ENCODE measurements at regions not wholly inside any gene's neighbourhood (a gene's known extent, or its start where the extent isn't known, plus 50 kb on each side); places are given as distances from the start of the nearest gene placed in this dataset.

GRCh38 chr2:5102823-5103222 lies 589.4 kb upstream of the SOX11 start:
- DNase-seq (no peak), ATAC-seq (ENCODE audit: insufficient read depth, low read depth) (no peak)
- H3K79me2 ChIP-seq (ENCODE audit: insufficient read depth, low read length) = no peaks in the 10 kb centered on the region
- no peak overlapping the region for H3K4me2 ChIP-seq (ENCODE audit: insufficient read depth, low read length)
- no peaks in the 10 kb centered on the region for H3K27me3 ChIP-seq (ENCODE audit: insufficient read depth, low read length, poor library complexity)
- H3K9ac ChIP-seq (ENCODE audit: low read depth, low read length) = no peak overlapping the region
- no peaks in the 10 kb centered on the region for H4K20me1 ChIP-seq (ENCODE audit: insufficient read depth, low read length)
- no peaks in the 10 kb centered on the region for H3K4me1 ChIP-seq (ENCODE audit: insufficient read depth, low read length)
- no peak overlapping the region for H3K27ac ChIP-seq (ENCODE audit: low read length)
- H2AFZ ChIP-seq (ENCODE audit: low read depth, low read length) = no peak overlapping the region
- TF ChIP-seq CTCF (IDR thresholded peaks at IDR 0.05; ENCODE audit: borderline replicate concordance, extremely low read depth, low read length, poor library complexity, severe bottlenecking) (no peak), EZH2 (IDR thresholded peaks at IDR 0.05; ENCODE audit: borderline replicate concordance, low read depth, low read length, severe bottlenecking) (no peak)
- no peaks in the 10 kb centered on the region for H3K9me3 ChIP-seq (ENCODE audit: insufficient read depth, low read length, severe bottlenecking)
- H3K36me3 ChIP-seq (ENCODE audit: insufficient read depth, low read length) = no peaks in the 10 kb centered on the region
- H3K4me3 ChIP-seq (ENCODE audit: low read depth in 1 of 2, low read length in 2 of 2) = no peak overlapping the region

GRCh38 chr2:5111581-5111980 lies 580.6 kb upstream of the SOX11 start:
- Histone ChIP-seq H4K20me1 (ENCODE audit: insufficient read depth, low read length) (no peaks in the 10 kb centered on the region), H3K9ac (ENCODE audit: low read depth, low read length) (no peak overlapping the region), H3K4me3 (ENCODE audit: low read depth in 1 of 2, low read length in 2 of 2) (no peak overlapping the region), H3K9me3 (ENCODE audit: insufficient read depth, low read length, severe bottlenecking) (peaks cover 11% of the 10 kb centered on the region), H3K27me3 (ENCODE audit: insufficient read depth, low read length, poor library complexity) (no peaks in the 10 kb centered on the region), H2AFZ (ENCODE audit: low read depth, low read length) (no peak overlapping the region), H3K27ac (ENCODE audit: low read length) (no peak overlapping the region), H3K4me1 (ENCODE audit: insufficient read depth, low read length) (no peaks in the 10 kb centered on the region), H3K79me2 (ENCODE audit: insufficient read depth, low read length) (no peaks in the 10 kb centered on the region), H3K36me3 (ENCODE audit: insufficient read depth, low read length) (no peaks in the 10 kb centered on the region), H3K4me2 (ENCODE audit: insufficient read depth, low read length) (no peak overlapping the region)
- no peak for ATAC-seq (ENCODE audit: insufficient read depth, low read depth)
- DNase-seq = no peak
- TF ChIP-seq CTCF (IDR thresholded peaks at IDR 0.05; ENCODE audit: borderline replicate concordance, extremely low read depth, low read length, poor library complexity, severe bottlenecking) (no peak), EZH2 (IDR thresholded peaks at IDR 0.05; ENCODE audit: borderline replicate concordance, low read depth, low read length, severe bottlenecking) (no peak)

- Histone ChIP-seq H3K79me2 (ENCODE audit: insufficient read depth, low read length) (no peaks in the 10 kb centered on the region), H3K36me3 (ENCODE audit: insufficient read depth, low read length) (no peaks in the 10 kb centered on the region), H2AFZ (ENCODE audit: low read depth, low read length) (no peak overlapping the region), H3K27me3 (ENCODE audit: insufficient read depth, low read length, poor library complexity) (no peaks in the 10 kb centered on the region), H3K9me3 (ENCODE audit: insufficient read depth, low read length, severe bottlenecking) (peaks cover 5% of the 10 kb centered on the region), H3K4me1 (ENCODE audit: insufficient read depth, low read length) (no peaks in the 10 kb centered on the region), H3K27ac (ENCODE audit: low read length) (no peak overlapping the region), H4K20me1 (ENCODE audit: insufficient read depth, low read length) (no peaks in the 10 kb centered on the region), H3K4me3 (ENCODE audit: low read depth in 1 of 2, low read length in 2 of 2) (no peak overlapping the region), H3K4me2 (ENCODE audit: insufficient read depth, low read length) (no peak overlapping the region), H3K9ac (ENCODE audit: low read depth, low read length) (no peak overlapping the region)
- DNase-seq (no peak), ATAC-seq (ENCODE audit: insufficient read depth, low read depth) (no peak)
- no peak for TF ChIP-seq EZH2 (IDR thresholded peaks at IDR 0.05; ENCODE audit: borderline replicate concordance, low read depth, low read length, severe bottlenecking)
- no peak for TF ChIP-seq CTCF (IDR thresholded peaks at IDR 0.05; ENCODE audit: borderline replicate concordance, extremely low read depth, low read length, poor library complexity, severe bottlenecking)
These were observed 573.1 kb upstream of the SOX11 start for GRCh38 chr2:5119046-5119445.

- Histone ChIP-seq H3K9ac (ENCODE audit: low read depth, low read length) (no peak overlapping the region), H3K9me3 (ENCODE audit: insufficient read depth, low read length, severe bottlenecking) (no peaks in the 10 kb centered on the region), H3K4me3 (ENCODE audit: low read depth in 1 of 2, low read length in 2 of 2) (no peak overlapping the region), H4K20me1 (ENCODE audit: insufficient read depth, low read length) (no peaks in the 10 kb centered on the region), H3K27me3 (ENCODE audit: insufficient read depth, low read length, poor library complexity) (no peaks in the 10 kb centered on the region), H3K36me3 (ENCODE audit: insufficient read depth, low read length) (no peaks in the 10 kb centered on the region), H3K4me2 (ENCODE audit: insufficient read depth, low read length) (no peak overlapping the region), H3K79me2 (ENCODE audit: insufficient read depth, low read length) (no peaks in the 10 kb centered on the region), H2AFZ (ENCODE audit: low read depth, low read length) (no peak overlapping the region), H3K27ac (ENCODE audit: low read length) (no peak overlapping the region), H3K4me1 (ENCODE audit: insufficient read depth, low read length) (no peaks in the 10 kb centered on the region)
- DNase-seq (no peak), ATAC-seq (ENCODE audit: insufficient read depth, low read depth) (no peak)
- TF ChIP-seq CTCF (IDR thresholded peaks at IDR 0.05; ENCODE audit: borderline replicate concordance, extremely low read depth, low read length, poor library complexity, severe bottlenecking) = no peak
These were observed 571.1 kb upstream of the SOX11 start for GRCh38 chr2:5121121-5121520.

Measured in DND-41 (cell line).